Transverse colon (tissue), 4 donors: ENCODE measurements at regions not wholly inside any gene's neighbourhood (a gene's known extent, or its start where the extent isn't known, plus 50 kb on each side); places are given as distances from the start of the nearest gene placed in this dataset.
A peak's percentile ranks its signal among the peaks of the same experiment; 100 is the strongest.
"Not testable (repeated sequence)": the region's sequence is repeated elsewhere in the genome, so short reads cannot be mapped to it uniquely, and the experiment has no call there.

Experiments used
- DNase-seq: peaks from one replicate; pipeline ENCODE4 v3.0.0-alpha.2; 2019
- H3K27ac ChIP-seq, 4 donors: fragments of 200-600 bp; sonication (generic); 2 replicates each; pipeline ENCODE4 v1.5.1; 2016 to 2018; ENCODE audit warnings: inconsistent platforms in 4 of 4
- H3K27me3 ChIP-seq: fragments of 200-600 bp; sonication (generic); 2 replicates; pipeline ENCODE4 v1.5.1; 2017; ENCODE audit warnings: inconsistent platforms
- H3K36me3 ChIP-seq, 4 donors: fragments of 200-600 bp; sonication (generic); 2 replicates each; pipeline ENCODE4 v1.5.1; 2017 to 2019; ENCODE audit warnings: inconsistent platforms in 4 of 4
- H3K4me1 ChIP-seq, 4 donors: fragments of 200-600 bp; sonication (generic); 2 replicates each; pipeline ENCODE4 v1.5.1; 2017 to 2020; ENCODE audit warnings: inconsistent platforms in 4 of 4
- H3K4me3 ChIP-seq, 4 donors: fragments of 200-600 bp; sonication (generic); 1 replicate in 1 of 4; 2 replicates in 3 of 4; pipeline versions ENCODE4 v1.5.1 to v1.6.1; 2017 to 2019; ENCODE audit warnings: inconsistent platforms in 4 of 4
- H3K9me3 ChIP-seq, 2 donors: fragments of 200-600 bp; sonication (generic); 2 replicates each; pipeline ENCODE4 v1.5.1; 2017 to 2019; ENCODE audit warnings: inconsistent platforms in 2 of 2
- WGBS, 2 donors: methylation state at CpG; one replicate each; pipeline ENCODE4 v1.1.5; 2018; ENCODE audit warnings: low coverage in 1 of 2; 5-methylcytosine and 5-hydroxymethylcytosine counted together
- in situ Hi-C, 4 donors: fragments of 200-750 bp; cut with MboI; loops; one replicate each; pipeline versions ENCODE4 v1.15.0 to v1.15.1; 2017; ENCODE audit warnings: low sequenced_read_pairs in 3 of 4, low pct_ligation_motif_present in 1 of 4, low pct_unique_long_range_greater_than_20kb in 1 of 4
- intact Hi-C: fragments of 100-400 bp; cut with DNase I; formaldehyde crosslinking; loops from one replicate; pipeline ENCODE4 v1.15.1; 2023; ENCODE audit warnings: low total_unique reads
- TF ChIP-seq, protein P1 (sequence below), 5 experiments: fragments of 200-600 bp in 3 of 5; fragments of 450-650 bp in 2 of 5; sonication (generic) in 3 of 5; IDR thresholded peaks; 1 replicate in 2 of 5; 2 replicates in 3 of 5; pipeline ENCODE4 v1.5.1; 2016 to 2017; ENCODE audit warnings: antibody characterized with exemption in 5 of 5, inconsistent platforms in 3 of 5, mild to moderate bottlenecking in 2 of 5, moderate library complexity in 1 of 5

GRCh38 chr2:89894988-89895387 is 1203.5 kb downstream of the RPIA start:
- H3K9me3 ChIP-seq, in situ Hi-C loops, H3K27me3 ChIP-seq, H3K4me3 ChIP-seq, H3K27ac ChIP-seq, H3K4me1 ChIP-seq, DNase-seq, H3K36me3 ChIP-seq, intact Hi-C loops: not testable (repeated sequence)
- WGBS, 2 donors = no CpG with 5 or more reads among the region's 4 CpGs

GRCh38 chr2:89895629-89896028 is 1204.2 kb downstream of the RPIA start:
- H3K27me3 ChIP-seq, intact Hi-C loops, H3K27ac ChIP-seq, H3K36me3 ChIP-seq, H3K9me3 ChIP-seq, H3K4me3 ChIP-seq, DNase-seq, in situ Hi-C loops, H3K4me1 ChIP-seq: not testable (repeated sequence)
- WGBS, 2 donors = no CpG with 5 or more reads among the region's 6 CpGs

DNA sequence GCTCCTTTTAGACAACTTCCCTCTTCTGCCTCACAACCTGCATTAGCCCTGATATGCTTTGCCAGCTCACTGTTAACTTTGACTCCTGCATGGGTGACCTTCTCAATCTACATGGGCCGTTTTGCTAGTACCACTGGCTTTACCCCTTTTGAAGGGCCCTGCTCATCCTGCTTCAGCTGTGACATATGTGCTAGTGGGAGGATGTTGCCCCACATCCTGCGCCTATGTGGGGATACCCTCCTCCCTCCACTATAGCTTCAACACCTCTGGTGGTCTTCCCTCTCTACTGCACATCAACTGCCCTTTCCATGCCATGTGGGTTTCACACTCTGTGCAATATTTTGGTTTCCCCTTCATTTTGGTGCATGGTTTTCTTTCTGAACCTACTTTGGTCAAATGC is 1235.5 kb downstream of the RPIA start:
- H3K36me3 ChIP-seq, H3K9me3 ChIP-seq, H3K4me1 ChIP-seq, in situ Hi-C loops, H3K27me3 ChIP-seq, H3K27ac ChIP-seq, DNase-seq, intact Hi-C loops, H3K4me3 ChIP-seq: not testable (repeated sequence)
- WGBS, 2 donors = 48% methylated on average over 2 of the region's 2 CpGs; no CpG with 5 or more reads in 1 of the 2 donors

GRCh38 chr2:89935436-89935835 is 1244.0 kb downstream of the RPIA start:
- H3K27ac ChIP-seq, in situ Hi-C loops, H3K36me3 ChIP-seq, H3K4me3 ChIP-seq, intact Hi-C loops, H3K27me3 ChIP-seq, H3K9me3 ChIP-seq, DNase-seq, H3K4me1 ChIP-seq: not testable (repeated sequence)
- WGBS, 2 donors = 49% methylated on average over 2 of the region's 2 CpGs; no CpG with 5 or more reads in 1 of the 2 donors

GRCh38 chr2:89936011-89936410 is 1244.5 kb downstream of the RPIA start:
- H3K36me3 ChIP-seq, in situ Hi-C loops, DNase-seq, H3K4me1 ChIP-seq, H3K4me3 ChIP-seq, intact Hi-C loops, H3K27ac ChIP-seq, H3K9me3 ChIP-seq, H3K27me3 ChIP-seq: not testable (repeated sequence)
- 38% methylated on average over 2 of the region's 2 CpGs; no CpG with 5 or more reads in 1 of the 2 donors for WGBS, 2 donors

- DNase-seq, H3K36me3 ChIP-seq, H3K27ac ChIP-seq, H3K4me3 ChIP-seq, H3K4me1 ChIP-seq, intact Hi-C loops, in situ Hi-C loops, H3K27me3 ChIP-seq, H3K9me3 ChIP-seq: not testable (repeated sequence)
Observed at GRCh38 chr2:89936559-89936958, 1245.1 kb downstream of the RPIA start.

DNA sequence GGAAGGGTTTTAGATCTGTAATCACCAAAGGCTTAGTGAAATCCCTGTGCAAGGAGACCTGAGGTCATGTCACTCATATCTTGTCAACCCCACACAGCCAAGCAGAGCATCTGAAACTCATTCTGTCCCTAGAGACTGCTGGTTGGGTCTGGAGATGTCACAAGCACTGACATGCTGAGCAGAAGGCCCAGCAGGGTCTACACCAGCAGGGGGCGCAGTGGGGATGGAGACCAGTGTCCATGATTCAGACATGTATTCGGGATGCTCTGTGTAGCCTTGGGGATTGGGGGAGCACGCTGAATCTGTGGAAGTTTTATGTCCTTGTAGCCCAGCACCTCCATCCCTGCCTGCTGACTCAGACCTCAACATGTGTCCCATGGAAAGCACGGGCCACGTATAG is 1247.3 kb downstream of the RPIA start:
- H3K4me1 ChIP-seq, H3K4me3 ChIP-seq, in situ Hi-C loops, DNase-seq, H3K36me3 ChIP-seq, H3K27me3 ChIP-seq, H3K9me3 ChIP-seq, intact Hi-C loops, H3K27ac ChIP-seq: not testable (repeated sequence)
- WGBS, 2 donors = 39% methylated on average over 5 of the region's 5 CpGs; no CpG with 5 or more reads in 1 of the 2 donors
- TF ChIP-seq, protein P1, sequence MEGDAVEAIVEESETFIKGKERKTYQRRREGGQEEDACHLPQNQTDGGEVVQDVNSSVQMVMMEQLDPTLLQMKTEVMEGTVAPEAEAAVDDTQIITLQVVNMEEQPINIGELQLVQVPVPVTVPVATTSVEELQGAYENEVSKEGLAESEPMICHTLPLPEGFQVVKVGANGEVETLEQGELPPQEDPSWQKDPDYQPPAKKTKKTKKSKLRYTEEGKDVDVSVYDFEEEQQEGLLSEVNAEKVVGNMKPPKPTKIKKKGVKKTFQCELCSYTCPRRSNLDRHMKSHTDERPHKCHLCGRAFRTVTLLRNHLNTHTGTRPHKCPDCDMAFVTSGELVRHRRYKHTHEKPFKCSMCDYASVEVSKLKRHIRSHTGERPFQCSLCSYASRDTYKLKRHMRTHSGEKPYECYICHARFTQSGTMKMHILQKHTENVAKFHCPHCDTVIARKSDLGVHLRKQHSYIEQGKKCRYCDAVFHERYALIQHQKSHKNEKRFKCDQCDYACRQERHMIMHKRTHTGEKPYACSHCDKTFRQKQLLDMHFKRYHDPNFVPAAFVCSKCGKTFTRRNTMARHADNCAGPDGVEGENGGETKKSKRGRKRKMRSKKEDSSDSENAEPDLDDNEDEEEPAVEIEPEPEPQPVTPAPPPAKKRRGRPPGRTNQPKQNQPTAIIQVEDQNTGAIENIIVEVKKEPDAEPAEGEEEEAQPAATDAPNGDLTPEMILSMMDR (IDR thresholded peaks at IDR 0.05) = peak in 1 of 5 experiments; percentile 32

- H3K27ac ChIP-seq, in situ Hi-C loops, H3K4me3 ChIP-seq, DNase-seq, H3K36me3 ChIP-seq, H3K27me3 ChIP-seq, intact Hi-C loops, H3K9me3 ChIP-seq, H3K4me1 ChIP-seq: not testable (repeated sequence)
- WGBS, 2 donors = no CpG with 5 or more reads among the region's 6 CpGs
Observed at GRCh38 chr2:89944267-89944666, 1252.8 kb downstream of the RPIA start.

DNA sequence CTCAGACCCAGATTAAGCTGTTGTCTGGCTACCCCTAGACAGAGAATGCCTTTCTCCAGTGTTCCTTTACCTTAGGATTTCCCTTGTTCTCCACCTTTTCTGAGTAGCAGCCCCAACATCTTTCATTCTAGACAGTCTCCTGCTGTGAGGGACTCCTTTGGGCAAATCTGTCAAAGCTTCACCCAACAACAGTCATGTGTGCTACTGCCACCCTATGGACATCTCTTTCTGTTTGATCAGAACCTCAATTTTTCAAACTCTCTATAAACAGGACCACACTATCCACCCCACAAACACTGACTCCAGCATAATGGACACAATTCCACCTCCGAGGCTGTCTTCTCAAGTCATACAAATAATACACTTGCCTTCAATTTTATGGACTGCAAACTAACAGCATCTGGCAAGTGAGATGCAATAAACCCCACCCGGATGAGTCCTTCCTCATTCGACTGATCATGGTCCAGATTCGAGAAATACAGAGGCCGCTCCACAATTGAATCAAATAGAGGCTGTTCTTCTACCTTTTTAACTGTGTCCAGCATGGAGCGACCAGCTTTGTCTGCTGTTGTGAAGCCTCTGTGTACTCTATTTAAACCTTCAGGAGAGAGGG is 1253.6 kb downstream of the RPIA start:
- H3K27me3 ChIP-seq, H3K4me3 ChIP-seq, DNase-seq, H3K36me3 ChIP-seq, in situ Hi-C loops, H3K27ac ChIP-seq, H3K9me3 ChIP-seq, H3K4me1 ChIP-seq, intact Hi-C loops: not testable (repeated sequence)
- WGBS, 2 donors = no CpG with 5 or more reads among the region's 6 CpGs

DNA sequence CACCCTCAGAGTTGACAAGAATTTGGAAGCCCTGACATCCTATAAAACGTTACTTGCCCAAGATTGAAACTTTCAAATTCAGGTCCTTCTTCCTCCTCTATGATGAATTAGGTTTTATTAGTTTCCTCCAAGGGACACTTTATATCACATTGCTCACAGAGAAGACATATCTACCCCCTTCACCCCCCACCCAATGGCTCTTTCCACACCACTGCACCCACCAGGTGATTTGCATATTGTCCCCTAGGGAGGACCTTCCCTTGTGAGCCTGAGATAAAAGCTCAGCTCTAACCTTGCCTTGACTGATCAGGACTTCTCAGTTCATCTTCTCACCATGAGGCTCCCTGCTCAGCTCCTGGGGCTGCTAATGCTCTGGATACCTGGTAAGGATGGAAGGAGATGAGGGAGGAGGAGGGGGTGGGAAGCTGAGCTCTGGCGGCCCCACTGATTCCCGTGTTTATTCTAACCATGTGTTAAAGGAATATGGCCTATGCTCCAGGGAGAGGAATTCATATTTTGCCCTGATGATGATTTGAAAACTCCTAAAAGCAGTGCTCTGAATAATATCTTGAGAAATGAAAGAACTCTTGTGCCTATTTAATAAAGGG is 1255.8 kb downstream of the RPIA start:
- WGBS, 2 donors = 45% methylated on average over 3 of the region's 3 CpGs; no CpG with 5 or more reads in 1 of the 2 donors
- DNase-seq, in situ Hi-C loops, H3K36me3 ChIP-seq, H3K4me1 ChIP-seq, intact Hi-C loops, H3K9me3 ChIP-seq, H3K27me3 ChIP-seq, H3K4me3 ChIP-seq, H3K27ac ChIP-seq: not testable (repeated sequence)
